ENCODE measurements at regions not wholly inside any gene's neighbourhood (a gene's known extent, or its start where the extent isn't known, plus 50 kb on each side); places are given as distances from the start of the nearest gene placed in this dataset.

- Mint-ChIP-seq H3K27me3 (no peaks in the 10 kb centered on the region), H3K4me3 (no peak overlapping the region), H3K9me3 (ENCODE audit: insufficient read depth) (no peaks in the 10 kb centered on the region), H3K27ac (no peak overlapping the region), H3K4me1 (peaks cover 19% of the 10 kb centered on the region)
- Histone ChIP-seq H3K27me3 (replicated peaks in 1 of 4; ENCODE audit: control extremely low read depth in 1 of 4, control insufficient read depth in 3 of 4, insufficient read depth in 4 of 4, low read length in 3 of 4) (no peaks in the 10 kb centered on the region), H3K4me1 (ENCODE audit: control insufficient read depth in 2 of 2, insufficient read depth in 2 of 2, low read length in 2 of 2) (peaks cover 7 to 20% of the 10 kb centered on the region in 2 donors), H3K9me3 (ENCODE audit: control extremely low read depth in 1 of 3, control insufficient read depth in 2 of 3, insufficient read depth in 1 of 3, low read length in 2 of 3) (peaks cover 0 to 9% (median 0%) of the 10 kb centered on the region in 3 donors), H3K27ac (ENCODE audit: low read length in 2 of 2) (no peak overlapping the region), H4K20me1 (ENCODE audit: control insufficient read depth, insufficient read depth, low read length, poor library complexity, severe bottlenecking) (no peaks in the 10 kb centered on the region), H3K79me2 (ENCODE audit: control insufficient read depth, insufficient read depth, low read length) (no peaks in the 10 kb centered on the region), H3K9ac (ENCODE audit: low read length) (no peak overlapping the region), H2AFZ (ENCODE audit: insufficient read depth, low read depth, low read length, poor library complexity, severe bottlenecking) (no peak overlapping the region), H3K4me2 (replicated peaks; ENCODE audit: low read depth, low read length, poor library complexity, severe bottlenecking) (no peak overlapping the region), H3K4me3 (ENCODE audit: control extremely low read depth in 1 of 5, extremely low read depth in 1 of 5, insufficient read depth in 1 of 5, low read depth in 2 of 5, low read length in 4 of 5) (no peak overlapping the region), H3K36me3 (replicated peaks in 1 of 2; ENCODE audit: control extremely low read depth in 1 of 2, control insufficient read depth in 1 of 2, extremely low read depth in 1 of 2, insufficient read depth in 2 of 2, low read length in 1 of 2) (no peaks in the 10 kb centered on the region)
- 97% methylated on average over 10 of the region's 10 CpGs for WGBS (ENCODE audit: insufficient coverage)
- POLR2A ChIA-PET, result no interaction called here
- no peak for ATAC-seq (ENCODE audit: low read depth)
- intact Hi-C loops (cut with micrococcal nuclease), result no loop called here
- no peak for TF ChIP-seq EZH2 (IDR thresholded peaks at IDR 0.05; ENCODE audit: borderline replicate concordance, insufficient read depth, low read depth, low read length, poor library complexity, severe bottlenecking)
- TF ChIP-seq CTCF (IDR thresholded peaks at IDR 0.05), result no peak
- no peak for DNase-seq
- CTCF ChIA-PET, result no interaction called here
Observed at GRCh38 chr1:234999513-234999940, 129.1 kb downstream of the TOMM20 start.

GRCh38 chr1:234997896-234998741 is 130.5 kb downstream of the TOMM20 start:
- H3K4me2 ChIP-seq (replicated peaks; ENCODE audit: low read depth, low read length, poor library complexity, severe bottlenecking), result no peak overlapping the region
- ATAC-seq (ENCODE audit: low read depth) (no peak), DNase-seq (no peak)
- H3K4me3 ChIP-seq (ENCODE audit: control extremely low read depth in 1 of 5, extremely low read depth in 1 of 5, insufficient read depth in 1 of 5, low read depth in 2 of 5, low read length in 4 of 5), result no peak overlapping the region
- Mint-ChIP-seq H3K4me1 (peaks cover 11% of the 10 kb centered on the region), H3K4me3 (no peak overlapping the region), H3K27ac (no peak overlapping the region), H3K27me3 (no peaks in the 10 kb centered on the region), H3K9me3 (ENCODE audit: insufficient read depth) (no peaks in the 10 kb centered on the region)
- intact Hi-C loops (cut with micrococcal nuclease), result no loop called here
- H3K27ac ChIP-seq (ENCODE audit: low read length in 2 of 2), result no peak overlapping the region
- no peak overlapping the region for H3K9ac ChIP-seq (ENCODE audit: low read length)
- 97% methylated on average over 17 of the region's 17 CpGs for WGBS (ENCODE audit: insufficient coverage)
- H4K20me1 ChIP-seq (ENCODE audit: control insufficient read depth, insufficient read depth, low read length, poor library complexity, severe bottlenecking), result no peaks in the 10 kb centered on the region
- no peaks in the 10 kb centered on the region for H3K36me3 ChIP-seq (replicated peaks in 1 of 2; ENCODE audit: control extremely low read depth in 1 of 2, control insufficient read depth in 1 of 2, extremely low read depth in 1 of 2, insufficient read depth in 2 of 2, low read length in 1 of 2)
- peaks cover 0 to 5% of the 10 kb centered on the region in 2 donors for H3K4me1 ChIP-seq (ENCODE audit: control insufficient read depth in 2 of 2, insufficient read depth in 2 of 2, low read length in 2 of 2)
- no peak overlapping the region for H2AFZ ChIP-seq (ENCODE audit: insufficient read depth, low read depth, low read length, poor library complexity, severe bottlenecking)
- POLR2A ChIA-PET, result no interaction called here
- no peaks in the 10 kb centered on the region for H3K27me3 ChIP-seq (replicated peaks in 1 of 4; ENCODE audit: control extremely low read depth in 1 of 4, control insufficient read depth in 3 of 4, insufficient read depth in 4 of 4, low read length in 3 of 4)
- H3K9me3 ChIP-seq (ENCODE audit: control extremely low read depth in 1 of 3, control insufficient read depth in 2 of 3, insufficient read depth in 1 of 3, low read length in 2 of 3), result peaks cover 0 to 4% (median 0%) of the 10 kb centered on the region in 3 donors
- CTCF ChIA-PET, result interaction anchor here (0.6 to 0.7 kb wide), 2 partner anchors 7 to 416 kb away, joined by 3 read pairs; no protein-coding TSS in a partner anchor
- no peaks in the 10 kb centered on the region for H3K79me2 ChIP-seq (ENCODE audit: control insufficient read depth, insufficient read depth, low read length)
- TF ChIP-seq EZH2 (IDR thresholded peaks at IDR 0.05; ENCODE audit: borderline replicate concordance, insufficient read depth, low read depth, low read length, poor library complexity, severe bottlenecking) (no peak), CTCF (IDR thresholded peaks at IDR 0.05) (no peak)
